T47D (cell line): ENCODE measurements at regions not wholly inside any gene's neighbourhood (a gene's known extent, or its start where the extent isn't known, plus 50 kb on each side); places are given as distances from the start of the nearest gene placed in this dataset.
A peak's percentile ranks its signal among the peaks of the same experiment; 100 is the strongest.

Experiments used
- DNase-seq, 2 experiments: peaks; one replicate each; pipeline versions ENCODE4 v3.0.0 to v3.0.0-alpha.2; 2011 to 2012; ENCODE audit warnings: low read depth in 1 of 2, low spot score in 1 of 2
- JUND ChIP-seq: IDR thresholded peaks from 2 replicates; pipeline ENCODE4 v1.6.1; 2012; ENCODE audit warnings: low read depth
- in situ Hi-C: cut with HindIII; loops from 2 replicates; pipeline ENCODE4 v1.10.0; 2016; ENCODE audit warnings: low sequenced_read_pairs, low pct_unique_long_range_greater_than_20kb

GRCh38 chr11:115784796-115785521 lies 280.7 kb upstream of the CADM1 start:
- in situ Hi-C loops: no loop called here
- no peak for TF ChIP-seq JUND
- peak in 1 of 2 experiments; percentile 61 for DNase-seq

- in situ Hi-C loops: no loop called here
- DNase-seq: no peak
- no peak for TF ChIP-seq JUND
These were observed 276.6 kb upstream of the CADM1 start for GRCh38 chr11:115780646-115781362.

- in situ Hi-C loops: no loop called here
- no peak for TF ChIP-seq JUND
- no peak for DNase-seq
These were observed 274.9 kb upstream of the CADM1 start for GRCh38 chr11:115778928-115779650.

- DNase-seq: no peak
- no peak for TF ChIP-seq JUND
- in situ Hi-C loops: no loop called here
These were observed 272.7 kb upstream of the CADM1 start for GRCh38 chr11:115776916-115777315.

GRCh38 chr11:115775846-115776245 lies 271.6 kb upstream of the CADM1 start:
- in situ Hi-C loops: no loop called here
- TF ChIP-seq JUND: no peak
- DNase-seq: no peak

- DNase-seq: no peak
- no peak for TF ChIP-seq JUND
- in situ Hi-C loops: no loop called here
These were observed 270.5 kb upstream of the CADM1 start for GRCh38 chr11:115774756-115775155.

GRCh38 chr11:115769891-115770290 lies 265.7 kb upstream of the CADM1 start:
- in situ Hi-C loops: no loop called here
- TF ChIP-seq JUND: no peak
- DNase-seq: no peak

GRCh38 chr11:115767883-115768282 lies 263.7 kb upstream of the CADM1 start:
- in situ Hi-C loops: no loop called here
- DNase-seq: no peak
- no peak for TF ChIP-seq JUND

GRCh38 chr11:115767047-115767802 lies 263.0 kb upstream of the CADM1 start:
- TF ChIP-seq JUND: no peak
- DNase-seq: no peak
- in situ Hi-C loops: no loop called here

GRCh38 chr11:115766561-115766960 lies 262.3 kb upstream of the CADM1 start:
- in situ Hi-C loops: no loop called here
- DNase-seq: no peak
- TF ChIP-seq JUND: no peak

- in situ Hi-C loops: no loop called here
- no peak for TF ChIP-seq JUND
- DNase-seq: peak in 1 of 2 experiments; percentile 19
These were observed 261.6 kb upstream of the CADM1 start for GRCh38 chr11:115765803-115766239.

- DNase-seq: no peak
- in situ Hi-C loops: no loop called here
- TF ChIP-seq JUND: no peak
These were observed 260.0 kb upstream of the CADM1 start for GRCh38 chr11:115764176-115764575.
